ENCODE measurements at regions not wholly inside any gene's neighbourhood (a gene's known extent, or its start where the extent isn't known, plus 50 kb on each side); places are given as distances from the start of the nearest gene placed in this dataset.

- Histone ChIP-seq H3K27ac (ENCODE audit: control insufficient read depth, insufficient read depth, low read length) (no peak overlapping the region), H3K4me3 (ENCODE audit: control insufficient read depth in 2 of 3, extremely low read depth in 1 of 3, insufficient read depth in 2 of 3, low read depth in 1 of 3, low read length in 3 of 3) (no peak overlapping the region), H3K9me3 (ENCODE audit: control insufficient read depth, low read depth, low read length) (no peaks in the 10 kb centered on the region), H2AFZ (ENCODE audit: control insufficient read depth, low read length) (no peak overlapping the region), H3K9ac (ENCODE audit: control insufficient read depth, extremely low read depth, insufficient read depth, low read length) (no peak overlapping the region), H3K4me2 (ENCODE audit: control insufficient read depth, extremely low read depth, insufficient read depth, low read depth, low read length) (no peak overlapping the region), H4K20me1 (ENCODE audit: control insufficient read depth, extremely low read depth, insufficient read depth, low read length) (no peaks in the 10 kb centered on the region), H3K9me1 (ENCODE audit: control insufficient read depth, extremely low read depth, insufficient read depth, low read length) (no peaks in the 10 kb centered on the region), H3K27me3 (ENCODE audit: control insufficient read depth, extremely low read depth, insufficient read depth, low read length) (no peaks in the 10 kb centered on the region), H3K4me1 (ENCODE audit: control insufficient read depth, extremely low read depth, insufficient read depth, low read length) (no peaks in the 10 kb centered on the region), H3K79me2 (ENCODE audit: control insufficient read depth, insufficient read depth, low read length) (no peaks in the 10 kb centered on the region), H3K36me3 (ENCODE audit: control insufficient read depth in 2 of 2, extremely low read depth in 1 of 2, insufficient read depth in 2 of 2, low read length in 2 of 2) (no peaks in the 10 kb centered on the region)
- DNase-seq (ENCODE audit: low read depth, low spot score) (no peak), FAIRE-seq (no peak)
- TF ChIP-seq EZH2 (IDR thresholded peaks at IDR 0.05; ENCODE audit: low read length), result no peak
- no peak for TF ChIP-seq CTCF (optimal IDR thresholded peaks at IDR 0.05 in 1 of 3, IDR thresholded peaks at IDR 0.05 in 1 of 3, conservative IDR thresholded peaks at IDR 0.05 in 1 of 3; ENCODE audit: extremely low read depth in 1 of 3, insufficient read depth in 2 of 3, low read length in 3 of 3)
- dilution Hi-C loops (cut with MboI; ENCODE audit: extremely low pct_ligation_motif_present, low sequenced_read_pairs), result no loop called here
Measured at GRCh38 chr6:91088976-91089375, 502.1 kb upstream of the MAP3K7 start.

DNA sequence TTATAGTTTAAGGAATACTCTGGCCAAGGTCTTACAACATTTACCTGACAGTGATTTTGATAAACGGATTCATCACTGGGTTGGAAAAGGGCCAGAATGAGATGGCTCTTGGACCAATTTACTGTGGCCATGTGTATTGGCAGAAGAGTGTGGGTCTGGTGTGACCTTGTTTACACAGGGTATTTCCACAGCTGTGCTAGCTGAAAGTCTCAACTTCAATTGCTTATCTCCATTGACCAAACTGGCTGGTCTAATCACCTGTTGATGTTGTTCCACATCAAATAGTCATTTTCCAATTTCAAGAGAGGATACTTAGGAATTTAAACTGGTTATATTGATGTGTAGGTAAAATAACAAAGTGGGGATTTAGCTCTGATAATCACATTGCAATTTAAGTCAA, 501.6 kb upstream of the MAP3K7 start:
- DNase-seq (ENCODE audit: low read depth, low spot score) (no peak), FAIRE-seq (no peak)
- TF ChIP-seq EZH2 (IDR thresholded peaks at IDR 0.05; ENCODE audit: low read length), result no peak
- TF ChIP-seq CTCF (optimal IDR thresholded peaks at IDR 0.05 in 1 of 3, IDR thresholded peaks at IDR 0.05 in 1 of 3, conservative IDR thresholded peaks at IDR 0.05 in 1 of 3; ENCODE audit: extremely low read depth in 1 of 3, insufficient read depth in 2 of 3, low read length in 3 of 3), result no peak
- Histone ChIP-seq H3K4me1 (ENCODE audit: control insufficient read depth, extremely low read depth, insufficient read depth, low read length) (no peaks in the 10 kb centered on the region), H2AFZ (ENCODE audit: control insufficient read depth, low read length) (no peak overlapping the region), H3K9me3 (ENCODE audit: control insufficient read depth, low read depth, low read length) (no peaks in the 10 kb centered on the region), H3K9me1 (ENCODE audit: control insufficient read depth, extremely low read depth, insufficient read depth, low read length) (no peaks in the 10 kb centered on the region), H3K79me2 (ENCODE audit: control insufficient read depth, insufficient read depth, low read length) (no peaks in the 10 kb centered on the region), H3K4me3 (ENCODE audit: control insufficient read depth in 2 of 3, extremely low read depth in 1 of 3, insufficient read depth in 2 of 3, low read depth in 1 of 3, low read length in 3 of 3) (no peak overlapping the region), H4K20me1 (ENCODE audit: control insufficient read depth, extremely low read depth, insufficient read depth, low read length) (no peaks in the 10 kb centered on the region), H3K4me2 (ENCODE audit: control insufficient read depth, extremely low read depth, insufficient read depth, low read depth, low read length) (no peak overlapping the region), H3K36me3 (ENCODE audit: control insufficient read depth in 2 of 2, extremely low read depth in 1 of 2, insufficient read depth in 2 of 2, low read length in 2 of 2) (no peaks in the 10 kb centered on the region), H3K27me3 (ENCODE audit: control insufficient read depth, extremely low read depth, insufficient read depth, low read length) (no peaks in the 10 kb centered on the region), H3K27ac (ENCODE audit: control insufficient read depth, insufficient read depth, low read length) (no peak overlapping the region), H3K9ac (ENCODE audit: control insufficient read depth, extremely low read depth, insufficient read depth, low read length) (no peak overlapping the region)
- dilution Hi-C loops (cut with MboI; ENCODE audit: extremely low pct_ligation_motif_present, low sequenced_read_pairs), result no loop called here

Data from keratinocyte (primary cell).